ENCODE measurements at regions not wholly inside any gene's neighbourhood (a gene's known extent, or its start where the extent isn't known, plus 50 kb on each side); places are given as distances from the start of the nearest gene placed in this dataset.

DNA sequence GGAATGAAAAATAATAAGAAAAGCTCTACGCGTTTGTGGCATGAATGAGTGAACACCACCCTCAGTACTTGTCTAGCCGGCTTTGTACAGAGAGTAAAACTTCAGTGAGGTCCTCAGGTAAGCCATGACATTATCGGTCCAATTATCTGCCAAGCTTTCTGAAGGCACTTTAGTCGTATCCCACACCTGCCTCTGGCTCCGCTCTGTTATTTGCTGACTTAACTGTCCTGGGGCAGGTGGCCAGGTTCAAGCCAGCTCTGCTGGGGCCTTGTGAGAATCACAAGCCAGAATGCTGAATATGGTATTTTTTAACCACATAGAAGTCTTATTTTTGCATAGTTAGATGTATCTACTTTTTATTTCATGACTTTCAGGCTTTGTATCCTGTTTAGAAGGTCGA is 66.0 kb upstream of the FHIP2A start:
- Histone ChIP-seq H3F3A (replicated peaks; ENCODE audit: low read depth) (no peaks in the 10 kb centered on the region), H3K4me2 (no peak overlapping the region), H3K79me2 (replicated peaks; ENCODE audit: insufficient read depth) (no peaks in the 10 kb centered on the region), H3K27me3 (ENCODE audit: insufficient read depth) (no peaks in the 10 kb centered on the region), H2AFZ (no peak overlapping the region), H3K27ac (ENCODE audit: low read depth) (no peak overlapping the region), H3K36me3 (ENCODE audit: insufficient read depth) (no peaks in the 10 kb centered on the region), H3K9me2 (ENCODE audit: insufficient read depth) (0 out of 2 replicates have a peak, but pooled peaks cover 3% of the 10 kb centered on the region), H4K20me1 (replicated peaks; ENCODE audit: insufficient read depth) (no peaks in the 10 kb centered on the region), H3K4me3 (no peak overlapping the region), H3K4me1 (ENCODE audit: insufficient read depth) (no peaks in the 10 kb centered on the region)
- ATAC-seq: no peak
- no peak overlapping the region for H3K27ac Mint-ChIP-seq
- no peaks in the 10 kb centered on the region for H3K27me3 Mint-ChIP-seq (ENCODE audit: insufficient read depth, low read depth, poor library complexity)
- TF ChIP-seq EZH2 (IDR thresholded peaks at IDR 0.05; ENCODE audit: low read depth, unreplicated experiment) (no peak), EZH2phosphoT487 (IDR thresholded peaks at IDR 0.05; ENCODE audit: unreplicated experiment) (no peak), ZNF331 (CRISPR knock-in tag; IDR thresholded peaks at IDR 0.05; ENCODE audit: low read depth) (no peak), JUNB (IDR thresholded peaks at IDR 0.05; ENCODE audit: unreplicated experiment) (no peak), STAT1 (IDR thresholded peaks at IDR 0.05; ENCODE audit: unreplicated experiment) (no peak), CREB1 (CRISPR knock-in tag; IDR thresholded peaks at IDR 0.05; ENCODE audit: low read depth) (no peak), NANOG (IDR thresholded peaks at IDR 0.05; ENCODE audit: borderline replicate concordance) (no peak), ZNF114 (CRISPR knock-in tag; IDR thresholded peaks at IDR 0.05) (no peak)
- TF ChIP-seq, protein P1, sequence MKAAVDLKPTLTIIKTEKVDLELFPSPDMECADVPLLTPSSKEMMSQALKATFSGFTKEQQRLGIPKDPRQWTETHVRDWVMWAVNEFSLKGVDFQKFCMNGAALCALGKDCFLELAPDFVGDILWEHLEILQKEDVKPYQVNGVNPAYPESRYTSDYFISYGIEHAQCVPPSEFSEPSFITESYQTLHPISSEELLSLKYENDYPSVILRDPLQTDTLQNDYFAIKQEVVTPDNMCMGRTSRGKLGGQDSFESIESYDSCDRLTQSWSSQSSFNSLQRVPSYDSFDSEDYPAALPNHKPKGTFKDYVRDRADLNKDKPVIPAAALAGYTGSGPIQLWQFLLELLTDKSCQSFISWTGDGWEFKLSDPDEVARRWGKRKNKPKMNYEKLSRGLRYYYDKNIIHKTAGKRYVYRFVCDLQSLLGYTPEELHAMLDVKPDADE (IDR thresholded peaks at IDR 0.05): no peak
- TF ChIP-seq, protein P2, sequence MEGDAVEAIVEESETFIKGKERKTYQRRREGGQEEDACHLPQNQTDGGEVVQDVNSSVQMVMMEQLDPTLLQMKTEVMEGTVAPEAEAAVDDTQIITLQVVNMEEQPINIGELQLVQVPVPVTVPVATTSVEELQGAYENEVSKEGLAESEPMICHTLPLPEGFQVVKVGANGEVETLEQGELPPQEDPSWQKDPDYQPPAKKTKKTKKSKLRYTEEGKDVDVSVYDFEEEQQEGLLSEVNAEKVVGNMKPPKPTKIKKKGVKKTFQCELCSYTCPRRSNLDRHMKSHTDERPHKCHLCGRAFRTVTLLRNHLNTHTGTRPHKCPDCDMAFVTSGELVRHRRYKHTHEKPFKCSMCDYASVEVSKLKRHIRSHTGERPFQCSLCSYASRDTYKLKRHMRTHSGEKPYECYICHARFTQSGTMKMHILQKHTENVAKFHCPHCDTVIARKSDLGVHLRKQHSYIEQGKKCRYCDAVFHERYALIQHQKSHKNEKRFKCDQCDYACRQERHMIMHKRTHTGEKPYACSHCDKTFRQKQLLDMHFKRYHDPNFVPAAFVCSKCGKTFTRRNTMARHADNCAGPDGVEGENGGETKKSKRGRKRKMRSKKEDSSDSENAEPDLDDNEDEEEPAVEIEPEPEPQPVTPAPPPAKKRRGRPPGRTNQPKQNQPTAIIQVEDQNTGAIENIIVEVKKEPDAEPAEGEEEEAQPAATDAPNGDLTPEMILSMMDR (conservative IDR thresholded peaks at IDR 0.05; ENCODE audit: low read depth in 2 of 2): no peak
- TF ChIP-seq, protein P3, sequence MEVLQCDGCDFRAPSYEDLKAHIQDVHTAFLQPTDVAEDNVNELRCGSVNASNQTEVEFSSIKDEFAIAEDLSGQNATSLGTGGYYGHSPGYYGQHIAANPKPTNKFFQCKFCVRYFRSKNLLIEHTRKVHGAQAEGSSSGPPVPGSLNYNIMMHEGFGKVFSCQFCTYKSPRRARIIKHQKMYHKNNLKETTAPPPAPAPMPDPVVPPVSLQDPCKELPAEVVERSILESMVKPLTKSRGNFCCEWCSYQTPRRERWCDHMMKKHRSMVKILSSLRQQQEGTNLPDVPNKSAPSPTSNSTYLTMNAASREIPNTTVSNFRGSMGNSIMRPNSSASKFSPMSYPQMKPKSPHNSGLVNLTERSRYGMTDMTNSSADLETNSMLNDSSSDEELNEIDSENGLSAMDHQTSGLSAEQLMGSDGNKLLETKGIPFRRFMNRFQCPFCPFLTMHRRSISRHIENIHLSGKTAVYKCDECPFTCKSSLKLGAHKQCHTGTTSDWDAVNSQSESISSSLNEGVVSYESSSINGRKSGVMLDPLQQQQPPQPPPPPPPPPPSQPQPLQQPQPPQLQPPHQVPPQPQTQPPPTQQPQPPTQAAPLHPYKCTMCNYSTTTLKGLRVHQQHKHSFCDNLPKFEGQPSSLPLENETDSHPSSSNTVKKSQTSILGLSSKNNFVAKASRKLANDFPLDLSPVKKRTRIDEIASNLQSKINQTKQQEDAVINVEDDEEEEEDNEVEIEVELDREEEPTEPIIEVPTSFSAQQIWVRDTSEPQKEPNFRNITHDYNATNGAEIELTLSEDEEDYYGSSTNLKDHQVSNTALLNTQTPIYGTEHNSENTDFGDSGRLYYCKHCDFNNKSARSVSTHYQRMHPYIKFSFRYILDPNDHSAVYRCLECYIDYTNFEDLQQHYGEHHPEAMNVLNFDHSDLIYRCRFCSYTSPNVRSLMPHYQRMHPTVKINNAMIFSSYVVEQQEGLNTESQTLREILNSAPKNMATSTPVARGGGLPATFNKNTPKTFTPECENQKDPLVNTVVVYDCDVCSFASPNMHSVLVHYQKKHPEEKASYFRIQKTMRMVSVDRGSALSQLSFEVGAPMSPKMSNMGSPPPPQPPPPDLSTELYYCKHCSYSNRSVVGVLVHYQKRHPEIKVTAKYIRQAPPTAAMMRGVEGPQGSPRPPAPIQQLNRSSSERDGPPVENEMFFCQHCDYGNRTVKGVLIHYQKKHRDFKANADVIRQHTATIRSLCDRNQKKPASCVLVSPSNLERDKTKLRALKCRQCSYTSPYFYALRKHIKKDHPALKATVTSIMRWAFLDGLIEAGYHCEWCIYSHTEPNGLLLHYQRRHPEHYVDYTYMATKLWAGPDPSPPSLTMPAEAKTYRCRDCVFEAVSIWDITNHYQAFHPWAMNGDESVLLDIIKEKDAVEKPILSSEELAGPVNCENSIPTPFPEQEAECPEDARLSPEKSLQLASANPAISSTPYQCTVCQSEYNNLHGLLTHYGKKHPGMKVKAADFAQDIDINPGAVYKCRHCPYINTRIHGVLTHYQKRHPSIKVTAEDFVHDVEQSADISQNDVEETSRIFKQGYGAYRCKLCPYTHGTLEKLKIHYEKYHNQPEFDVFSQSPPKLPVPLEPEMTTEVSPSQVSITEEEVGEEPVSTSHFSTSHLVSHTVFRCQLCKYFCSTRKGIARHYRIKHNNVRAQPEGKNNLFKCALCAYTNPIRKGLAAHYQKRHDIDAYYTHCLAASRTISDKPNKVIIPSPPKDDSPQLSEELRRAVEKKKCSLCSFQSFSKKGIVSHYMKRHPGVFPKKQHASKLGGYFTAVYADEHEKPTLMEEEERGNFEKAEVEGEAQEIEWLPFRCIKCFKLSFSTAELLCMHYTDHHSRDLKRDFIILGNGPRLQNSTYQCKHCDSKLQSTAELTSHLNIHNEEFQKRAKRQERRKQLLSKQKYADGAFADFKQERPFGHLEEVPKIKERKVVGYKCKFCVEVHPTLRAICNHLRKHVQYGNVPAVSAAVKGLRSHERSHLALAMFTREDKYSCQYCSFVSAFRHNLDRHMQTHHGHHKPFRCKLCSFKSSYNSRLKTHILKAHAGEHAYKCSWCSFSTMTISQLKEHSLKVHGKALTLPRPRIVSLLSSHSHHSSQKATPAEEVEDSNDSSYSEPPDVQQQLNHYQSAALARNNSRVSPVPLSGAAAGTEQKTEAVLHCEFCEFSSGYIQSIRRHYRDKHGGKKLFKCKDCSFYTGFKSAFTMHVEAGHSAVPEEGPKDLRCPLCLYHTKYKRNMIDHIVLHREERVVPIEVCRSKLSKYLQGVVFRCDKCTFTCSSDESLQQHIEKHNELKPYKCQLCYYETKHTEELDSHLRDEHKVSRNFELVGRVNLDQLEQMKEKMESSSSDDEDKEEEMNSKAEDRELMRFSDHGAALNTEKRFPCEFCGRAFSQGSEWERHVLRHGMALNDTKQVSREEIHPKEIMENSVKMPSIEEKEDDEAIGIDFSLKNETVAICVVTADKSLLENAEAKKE (CRISPR knock-in tag; IDR thresholded peaks at IDR 0.05): no peak
- TF ChIP-seq, protein P4, sequence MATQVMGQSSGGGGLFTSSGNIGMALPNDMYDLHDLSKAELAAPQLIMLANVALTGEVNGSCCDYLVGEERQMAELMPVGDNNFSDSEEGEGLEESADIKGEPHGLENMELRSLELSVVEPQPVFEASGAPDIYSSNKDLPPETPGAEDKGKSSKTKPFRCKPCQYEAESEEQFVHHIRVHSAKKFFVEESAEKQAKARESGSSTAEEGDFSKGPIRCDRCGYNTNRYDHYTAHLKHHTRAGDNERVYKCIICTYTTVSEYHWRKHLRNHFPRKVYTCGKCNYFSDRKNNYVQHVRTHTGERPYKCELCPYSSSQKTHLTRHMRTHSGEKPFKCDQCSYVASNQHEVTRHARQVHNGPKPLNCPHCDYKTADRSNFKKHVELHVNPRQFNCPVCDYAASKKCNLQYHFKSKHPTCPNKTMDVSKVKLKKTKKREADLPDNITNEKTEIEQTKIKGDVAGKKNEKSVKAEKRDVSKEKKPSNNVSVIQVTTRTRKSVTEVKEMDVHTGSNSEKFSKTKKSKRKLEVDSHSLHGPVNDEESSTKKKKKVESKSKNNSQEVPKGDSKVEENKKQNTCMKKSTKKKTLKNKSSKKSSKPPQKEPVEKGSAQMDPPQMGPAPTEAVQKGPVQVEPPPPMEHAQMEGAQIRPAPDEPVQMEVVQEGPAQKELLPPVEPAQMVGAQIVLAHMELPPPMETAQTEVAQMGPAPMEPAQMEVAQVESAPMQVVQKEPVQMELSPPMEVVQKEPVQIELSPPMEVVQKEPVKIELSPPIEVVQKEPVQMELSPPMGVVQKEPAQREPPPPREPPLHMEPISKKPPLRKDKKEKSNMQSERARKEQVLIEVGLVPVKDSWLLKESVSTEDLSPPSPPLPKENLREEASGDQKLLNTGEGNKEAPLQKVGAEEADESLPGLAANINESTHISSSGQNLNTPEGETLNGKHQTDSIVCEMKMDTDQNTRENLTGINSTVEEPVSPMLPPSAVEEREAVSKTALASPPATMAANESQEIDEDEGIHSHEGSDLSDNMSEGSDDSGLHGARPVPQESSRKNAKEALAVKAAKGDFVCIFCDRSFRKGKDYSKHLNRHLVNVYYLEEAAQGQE (IDR thresholded peaks at IDR 0.05; ENCODE audit: unreplicated experiment): no peak
- H3K4me1 Mint-ChIP-seq: no peaks in the 10 kb centered on the region
- DNase-seq (ENCODE audit: low spot score): no peak
- H3K9me3 Mint-ChIP-seq: no peaks in the 10 kb centered on the region
- H3K4me3 Mint-ChIP-seq: no peak overlapping the region
- H3K36me3 Mint-ChIP-seq (ENCODE audit: low read depth): no peaks in the 10 kb centered on the region
